Tibial nerve (tissue), 4 donors: ENCODE measurements at regions not wholly inside any gene's neighbourhood (a gene's known extent, or its start where the extent isn't known, plus 50 kb on each side); places are given as distances from the start of the nearest gene placed in this dataset.
A peak's percentile ranks its signal among the peaks of the same experiment; 100 is the strongest.

Source experiments
- DNase-seq, 2 donors: peaks; one replicate each; pipeline ENCODE4 v3.0.0-alpha.2; 2019; ENCODE audit warnings: low spot score in 2 of 2
- H3K27ac ChIP-seq, 4 donors: fragments of 200-600 bp; sonication (generic) in 3 of 4; one replicate each; pipeline ENCODE4 v1.5.1; 2017 to 2019; ENCODE audit warnings: mild to moderate bottlenecking in 1 of 4
- H3K27me3 ChIP-seq, 2 donors: fragments of 200-600 bp; sonication (generic) in 1 of 2; one replicate each; pipeline versions ENCODE4 v1.5.1 to v1.6.0; 2017 to 2019
- H3K36me3 ChIP-seq, 3 donors: fragments of 200-600 bp; sonication (generic); one replicate each; pipeline ENCODE4 v1.5.1; 2018 to 2019
- H3K4me1 ChIP-seq, 4 donors: fragments of 200-600 bp; sonication (generic) in 3 of 4; one replicate each; pipeline ENCODE4 v1.5.1; 2017 to 2019
- H3K4me3 ChIP-seq, 4 donors: fragments of 200-600 bp; sonication (generic) in 3 of 4; one replicate each; pipeline ENCODE4 v1.5.1; 2017 to 2019; ENCODE audit warnings: mild to moderate bottlenecking in 1 of 4, moderate library complexity in 1 of 4
- H3K9me3 ChIP-seq, 4 donors: fragments of 200-600 bp; sonication (generic) in 3 of 4; one replicate each; pipeline ENCODE4 v1.5.1; 2017 to 2019
- EP300 ChIP-seq, 2 donors: sonication (generic); formaldehyde crosslinking; IDR thresholded peaks; one replicate each; pipeline ENCODE4 v1.6.1; 2017; ENCODE audit warnings: antibody characterized with exemption in 2 of 2, mild to moderate bottlenecking in 1 of 2
- POLR2A ChIP-seq, 2 donors: fragments of 450-650 bp; IDR thresholded peaks; one replicate each; pipeline ENCODE4 v1.6.1; 2017; ENCODE audit warnings: antibody characterized with exemption in 2 of 2, mild to moderate bottlenecking in 2 of 2, moderate library complexity in 2 of 2
- WGBS, 2 donors: methylation state at CpG; one replicate each; pipeline ENCODE4 v1.1.5; 2018; 5-methylcytosine and 5-hydroxymethylcytosine counted together
- TF ChIP-seq, protein P1 (sequence below), 5 experiments: fragments of 200-600 bp in 3 of 5; fragments of 450-650 bp in 2 of 5; sonication (generic) in 3 of 5; IDR thresholded peaks; one replicate each; pipeline ENCODE4 v1.5.1; 2016 to 2019; ENCODE audit warnings: antibody characterized with exemption in 5 of 5, mild to moderate bottlenecking in 3 of 5, moderate library complexity in 2 of 5

DNA sequence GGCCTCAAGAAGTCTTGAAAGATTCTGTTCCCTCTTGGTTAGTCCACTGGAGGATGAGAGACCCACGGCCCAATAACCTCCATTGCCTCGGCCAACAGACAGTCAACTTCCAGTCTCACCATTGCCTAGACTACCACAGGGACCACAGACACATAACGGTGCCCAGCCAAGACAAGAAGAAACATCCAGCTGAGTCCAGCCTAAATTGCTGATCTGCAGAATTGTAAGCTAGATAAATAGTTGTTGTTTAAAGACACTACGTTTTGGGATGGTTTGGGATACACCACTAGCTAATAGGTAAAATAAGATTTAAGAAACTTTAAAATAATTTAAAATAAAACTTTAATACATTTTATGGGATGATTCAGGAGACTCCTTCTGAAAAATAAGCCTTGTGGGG is 324.7 kb upstream of the JAG1 start:
- TF ChIP-seq, protein P1, sequence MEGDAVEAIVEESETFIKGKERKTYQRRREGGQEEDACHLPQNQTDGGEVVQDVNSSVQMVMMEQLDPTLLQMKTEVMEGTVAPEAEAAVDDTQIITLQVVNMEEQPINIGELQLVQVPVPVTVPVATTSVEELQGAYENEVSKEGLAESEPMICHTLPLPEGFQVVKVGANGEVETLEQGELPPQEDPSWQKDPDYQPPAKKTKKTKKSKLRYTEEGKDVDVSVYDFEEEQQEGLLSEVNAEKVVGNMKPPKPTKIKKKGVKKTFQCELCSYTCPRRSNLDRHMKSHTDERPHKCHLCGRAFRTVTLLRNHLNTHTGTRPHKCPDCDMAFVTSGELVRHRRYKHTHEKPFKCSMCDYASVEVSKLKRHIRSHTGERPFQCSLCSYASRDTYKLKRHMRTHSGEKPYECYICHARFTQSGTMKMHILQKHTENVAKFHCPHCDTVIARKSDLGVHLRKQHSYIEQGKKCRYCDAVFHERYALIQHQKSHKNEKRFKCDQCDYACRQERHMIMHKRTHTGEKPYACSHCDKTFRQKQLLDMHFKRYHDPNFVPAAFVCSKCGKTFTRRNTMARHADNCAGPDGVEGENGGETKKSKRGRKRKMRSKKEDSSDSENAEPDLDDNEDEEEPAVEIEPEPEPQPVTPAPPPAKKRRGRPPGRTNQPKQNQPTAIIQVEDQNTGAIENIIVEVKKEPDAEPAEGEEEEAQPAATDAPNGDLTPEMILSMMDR (IDR thresholded peaks at IDR 0.05) = no peak
- TF ChIP-seq EP300 (IDR thresholded peaks at IDR 0.05) = no peak
- no peak for TF ChIP-seq POLR2A (IDR thresholded peaks at IDR 0.05)
- DNase-seq = no peak
- Histone ChIP-seq H3K27me3 (no peaks in the 10 kb centered on the region), H3K4me3 (no peak overlapping the region), H3K27ac (no peak overlapping the region), H3K36me3 (no peaks in the 10 kb centered on the region), H3K9me3 (no peaks in the 10 kb centered on the region), H3K4me1 (peaks cover 0 to 3% (median 0%) of the 10 kb centered on the region in 4 donors)
- WGBS, 2 donors = 80 to 88% methylated on average over 4 of the region's 4 CpGs

DNA sequence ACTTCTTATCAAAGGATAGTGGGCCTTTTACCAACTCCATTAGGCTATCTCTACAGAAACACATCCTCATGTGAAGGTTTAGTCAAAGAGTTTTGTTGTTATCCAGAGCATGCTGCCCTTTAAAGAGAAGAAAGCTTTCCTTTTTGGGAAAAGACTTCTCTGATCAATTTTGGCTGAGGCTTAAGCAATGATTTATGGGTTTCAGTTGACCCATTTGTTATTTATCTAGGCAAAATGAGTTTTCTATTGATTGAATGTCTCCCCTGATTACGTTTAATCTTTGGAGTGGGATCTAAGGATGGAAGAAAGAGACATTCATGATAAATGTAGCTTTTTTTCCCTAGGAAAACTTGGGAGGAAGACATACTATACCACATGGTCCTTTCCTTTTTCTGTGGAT is 326.6 kb upstream of the JAG1 start:
- no peaks in the 10 kb centered on the region for H3K36me3 ChIP-seq
- H3K4me3 ChIP-seq = no peak overlapping the region
- TF ChIP-seq POLR2A (IDR thresholded peaks at IDR 0.05) (no peak), EP300 (IDR thresholded peaks at IDR 0.05) (no peak)
- TF ChIP-seq, protein P1 (IDR thresholded peaks at IDR 0.05) = no peak
- 40 to 62% methylated on average over 1 of the region's 1 CpG for WGBS, 2 donors
- H3K27ac ChIP-seq = no peak overlapping the region
- H3K4me1 ChIP-seq = peaks cover 0 to 3% (median 0%) of the 10 kb centered on the region in 4 donors
- no peak for DNase-seq
- H3K27me3 ChIP-seq = no peaks in the 10 kb centered on the region
- H3K9me3 ChIP-seq = no peaks in the 10 kb centered on the region

DNA sequence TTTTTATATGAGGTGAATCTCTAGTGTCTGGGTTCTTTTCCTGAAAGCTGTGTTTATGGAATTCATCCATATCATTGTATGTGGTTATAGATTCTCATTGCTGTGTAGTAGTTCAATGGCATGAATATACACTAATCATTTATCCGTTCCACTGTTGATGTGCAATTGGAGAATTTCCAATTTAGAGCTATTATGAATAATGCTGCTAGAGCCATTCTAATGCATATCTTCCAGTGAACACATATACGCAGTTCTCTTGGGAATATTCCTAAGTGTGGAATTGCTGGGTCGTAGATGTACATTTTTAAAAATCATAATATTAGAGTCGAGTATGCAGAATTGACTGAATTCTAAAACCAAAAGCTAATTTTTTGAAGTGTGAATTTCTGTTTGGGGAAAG is 327.5 kb upstream of the JAG1 start:
- Histone ChIP-seq H3K36me3 (no peaks in the 10 kb centered on the region), H3K27ac (no peak overlapping the region), H3K9me3 (peaks cover 0 to 4% (median 0%) of the 10 kb centered on the region in 4 donors), H3K4me1 (peaks cover 0 to 3% (median 0%) of the 10 kb centered on the region in 4 donors), H3K4me3 (no peak overlapping the region), H3K27me3 (no peaks in the 10 kb centered on the region)
- no peak for TF ChIP-seq POLR2A (IDR thresholded peaks at IDR 0.05)
- no peak for TF ChIP-seq EP300 (IDR thresholded peaks at IDR 0.05)
- TF ChIP-seq, protein P1 (IDR thresholded peaks at IDR 0.05) = no peak
- no peak for DNase-seq
- WGBS, 2 donors = 74 to 80% methylated on average over 4 of the region's 4 CpGs

DNA sequence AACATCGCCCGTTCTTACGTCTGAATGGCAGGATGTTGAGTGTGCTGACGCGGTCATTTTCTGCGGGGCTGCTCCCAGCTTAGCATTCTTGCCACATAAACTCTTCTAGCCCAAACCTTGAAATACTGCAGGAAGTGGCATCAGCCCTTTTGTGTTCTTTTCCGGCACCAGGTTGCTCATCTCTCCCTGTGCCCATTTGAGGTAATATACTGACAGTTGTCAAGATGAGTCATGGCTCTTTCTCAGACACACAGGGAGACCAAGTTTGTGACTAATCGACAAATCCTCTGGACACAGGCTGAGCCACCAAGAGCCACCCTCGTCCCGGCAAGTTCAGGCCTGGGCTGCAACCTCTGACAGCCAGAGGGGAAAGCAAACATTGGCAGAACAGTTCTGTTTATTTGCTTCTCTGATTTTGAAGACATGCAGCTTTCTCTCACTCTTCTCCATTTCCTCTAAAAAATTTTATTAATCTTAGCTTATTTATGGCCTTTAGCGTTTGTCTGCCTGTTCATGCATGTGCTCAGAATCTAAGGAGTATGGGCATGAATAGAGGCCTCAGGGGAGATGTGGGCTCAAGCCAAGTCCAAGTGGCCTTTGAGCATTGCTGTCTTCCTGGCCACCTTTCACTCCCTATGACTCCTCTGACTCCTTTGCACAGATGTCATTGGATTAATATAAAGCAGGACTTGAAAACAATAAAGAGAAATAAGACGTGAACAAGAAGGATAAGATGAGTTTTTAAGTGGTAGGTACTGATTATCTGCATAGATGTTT is 328.2 kb upstream of the JAG1 start:
- 76 to 78% methylated on average over 12 of the region's 12 CpGs for WGBS, 2 donors
- H3K4me3 ChIP-seq = no peak overlapping the region
- DNase-seq = no peak
- no peaks in the 10 kb centered on the region for H3K36me3 ChIP-seq
- peaks cover 0 to 3% (median 0%) of the 10 kb centered on the region in 4 donors for H3K4me1 ChIP-seq
- H3K27me3 ChIP-seq = no peaks in the 10 kb centered on the region
- peak overlapping the region in 1 of 4 donors; percentile 8 for H3K27ac ChIP-seq
- peaks cover 0 to 5% (median 0%) of the 10 kb centered on the region in 4 donors for H3K9me3 ChIP-seq
- TF ChIP-seq POLR2A (IDR thresholded peaks at IDR 0.05) (no peak), EP300 (IDR thresholded peaks at IDR 0.05) (no peak)
- TF ChIP-seq, protein P1 (IDR thresholded peaks at IDR 0.05) = no peak

DNA sequence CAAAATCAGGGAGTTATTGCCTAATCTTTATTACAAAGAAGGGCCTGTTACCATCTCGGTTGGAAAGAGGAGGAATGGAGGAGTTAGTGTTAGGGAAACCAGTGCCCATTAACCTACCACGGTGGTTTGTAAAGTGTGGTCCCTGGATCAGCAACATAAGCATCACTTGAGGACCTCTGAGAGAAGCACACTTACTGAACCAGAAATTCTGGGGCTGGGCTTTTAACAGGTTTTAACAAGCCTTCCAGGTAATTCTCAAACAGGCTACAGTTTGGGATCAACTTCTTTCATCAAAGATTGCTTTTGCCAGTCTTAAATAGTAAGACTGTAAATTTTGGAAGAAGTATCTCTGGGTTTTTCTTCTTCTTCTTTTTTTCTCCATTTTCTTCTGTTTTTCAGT is 329.5 kb upstream of the JAG1 start:
- Histone ChIP-seq H3K27me3 (no peaks in the 10 kb centered on the region), H3K36me3 (no peaks in the 10 kb centered on the region), H3K4me3 (no peak overlapping the region), H3K4me1 (peaks cover 0 to 3% (median 0%) of the 10 kb centered on the region in 4 donors), H3K27ac (no peak overlapping the region), H3K9me3 (peaks cover 0 to 5% (median 0%) of the 10 kb centered on the region in 4 donors)
- TF ChIP-seq EP300 (IDR thresholded peaks at IDR 0.05) (no peak), POLR2A (IDR thresholded peaks at IDR 0.05) (no peak)
- TF ChIP-seq, protein P1 (IDR thresholded peaks at IDR 0.05) = no peak
- WGBS, 2 donors = 54 to 63% methylated on average over 2 of the region's 2 CpGs
- no peak for DNase-seq
